Right lobe of liver (tissue), 4 donors: ENCODE measurements at regions not wholly inside any gene's neighbourhood (a gene's known extent, or its start where the extent isn't known, plus 50 kb on each side); places are given as distances from the start of the nearest gene placed in this dataset.

Experiments
- CTCF ChIP-seq, 4 donors: fragments of 200-600 bp in 3 of 4; fragments of 450-650 bp in 1 of 4; IDR thresholded peaks; one replicate each; pipeline versions ENCODE4 v1.5.1 to v1.8.0; 2016 to 2022; ENCODE audit warnings: antibody characterized with exemption in 4 of 4, mild to moderate bottlenecking in 2 of 4
- POLR2A ChIP-seq: fragments of 450-650 bp; IDR thresholded peaks from one replicate; pipeline ENCODE4 v1.6.1; 2017; ENCODE audit warnings: antibody characterized with exemption, mild to moderate bottlenecking
- donor health status: DM: no; HTN: no; CAD: no.
- donor health status: DM: no; HTN: no; CAD: no.
- donor health status: DM: no; HTN: yes; CAD: no.

GRCh38 chr5:68845131-68845530 is 248.7 kb upstream of the SLC30A5 start:
- TF ChIP-seq CTCF (IDR thresholded peaks at IDR 0.05) (no peak), POLR2A (no peak)
